HL-60 (cell line): ENCODE measurements at regions not wholly inside any gene's neighbourhood (a gene's known extent, or its start where the extent isn't known, plus 50 kb on each side); places are given as distances from the start of the nearest gene placed in this dataset.
"Not testable (repeated sequence)": the region's sequence is repeated elsewhere in the genome, so short reads cannot be mapped to it uniquely, and the experiment has no call there.

Experiments used
- CTCF ChIP-seq: IDR thresholded peaks from one replicate; pipeline ENCODE4 v1.5.1; 2011; ENCODE audit warnings: low read length, control low read depth, inconsistent platforms; ENCODE audit not compliant: insufficient read depth
- POLR2AphosphoS5 ChIP-seq: IDR thresholded peaks from 2 replicates; pipeline ENCODE4 v1.6.1; 2012; ENCODE audit warnings: low read depth

GRCh38 chr1:83471272-83471671 lies 527.7 kb downstream of the TTLL7 start:
- not testable (repeated sequence) for TF ChIP-seq POLR2AphosphoS5, CTCF
